Adrenal gland (tissue), 9 donors: ENCODE measurements at regions not wholly inside any gene's neighbourhood (a gene's known extent, or its start where the extent isn't known, plus 50 kb on each side); places are given as distances from the start of the nearest gene placed in this dataset.
"Not testable (repeated sequence)": the region's sequence is repeated elsewhere in the genome, so short reads cannot be mapped to it uniquely, and the experiment has no call there.

Experiments used
- DNase-seq, 7 donors: peaks; one replicate each; pipeline ENCODE4 v3.0.0-alpha.2; 2019 to 2020
- H3K27ac ChIP-seq, 5 donors: fragments of 200-600 bp; sonication (generic) in 4 of 5; 1 replicate in 3 of 5; 2 replicates in 2 of 5; pipeline versions ENCODE4 v1.5.1 to v1.8.0; 2016 to 2020; ENCODE audit warnings: mild to moderate bottlenecking in 1 of 5
- H3K27me3 ChIP-seq: fragments of 200-600 bp; 2 replicates; pipeline ENCODE4 v1.8.0; 2021
- H3K36me3 ChIP-seq, 2 donors: fragments of 200-600 bp; replicated peaks in 1 of 2; 1 replicate in 1 of 2; 2 replicates in 1 of 2; pipeline versions ENCODE4 v1.5.1 to v1.8.0; 2018 to 2022
- H3K4me1 ChIP-seq, 2 donors: fragments of 200-600 bp; replicated peaks in 1 of 2; 1 replicate in 1 of 2; 2 replicates in 1 of 2; pipeline versions ENCODE4 v1.5.1 to v1.8.0; 2018 to 2021
- H3K4me3 ChIP-seq, 4 donors: fragments of 200-600 bp; sonication (generic) in 3 of 4; one replicate each; pipeline ENCODE4 v1.5.1; 2016 to 2018
- H3K9me3 ChIP-seq, 3 donors: fragments of 200-600 bp; sonication (generic) in 1 of 3; replicated peaks in 1 of 3; 1 replicate in 2 of 3; 2 replicates in 1 of 3; pipeline versions ENCODE4 v1.5.1 to v1.8.0; 2016 to 2021
- WGBS, 4 donors: extraction: QIAGEN DNeasy Blood & Tissue Kit in 2 of 4; methylation state at CpG; one replicate each; pipeline versions ENCODE4 v1.1.5 to v1.1.7; 2013 to 2017; 5-methylcytosine and 5-hydroxymethylcytosine counted together
- intact Hi-C, 2 donors: fragments of 100-400 bp; cut with DNase I; formaldehyde crosslinking; loops; one replicate each; pipeline versions ENCODE4 v1.14.1 to v1.15.0; 2022 to 2023
- donor health status: healthy with polysubstance abuse.
- donor health status: Bipolar disorder and iron deficiency.
- donor health status: DM: yes; HTN: yes; CAD: no.
- donor health status: DM: no; HTN: no; CAD: no.
- donor health status: DM: no; HTN: no; CAD: no.

- H3K27me3 ChIP-seq, H3K36me3 ChIP-seq, DNase-seq, H3K4me1 ChIP-seq, H3K4me3 ChIP-seq, intact Hi-C loops, H3K9me3 ChIP-seq, H3K27ac ChIP-seq: not testable (repeated sequence)
- no CpG with 5 or more reads among the region's 4 CpGs for WGBS, 4 donors
These were observed 60.5 kb downstream of the GOLGA6L22 start for GRCh38 chr15:22519213-22519612.

DNA sequence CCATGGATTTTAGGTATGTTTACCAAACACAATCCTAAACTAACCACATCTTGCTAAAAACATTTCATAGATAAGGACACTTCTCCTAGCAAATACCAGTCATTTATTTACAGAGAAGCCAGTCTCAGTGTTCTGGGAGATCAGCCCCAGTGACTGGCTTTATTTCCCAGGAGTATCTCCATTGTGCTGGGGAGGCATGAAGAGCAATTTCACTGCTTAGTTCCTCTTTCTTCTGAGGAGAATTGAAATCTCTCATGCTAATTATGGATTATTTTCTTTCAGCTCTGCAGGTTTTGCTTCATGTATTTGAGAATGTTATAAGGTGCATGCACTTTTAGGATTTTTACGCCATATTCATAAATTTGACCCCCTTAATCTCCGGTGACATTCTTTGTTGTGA lies 67.8 kb downstream of the GOLGA6L22 start:
- H3K36me3 ChIP-seq, H3K9me3 ChIP-seq, intact Hi-C loops, H3K4me1 ChIP-seq, H3K27ac ChIP-seq, DNase-seq, H3K4me3 ChIP-seq, H3K27me3 ChIP-seq: not testable (repeated sequence)
- no CpG with 5 or more reads among the region's 2 CpGs for WGBS, 4 donors

GRCh38 chr15:22527016-22527415 lies 68.3 kb downstream of the GOLGA6L22 start:
- 57 to 88% (median 71%) methylated on average over 2 to 3 of the region's 4 CpGs for WGBS, 4 donors
- H3K4me3 ChIP-seq, intact Hi-C loops, H3K4me1 ChIP-seq, H3K36me3 ChIP-seq, H3K9me3 ChIP-seq, H3K27ac ChIP-seq, H3K27me3 ChIP-seq: not testable (repeated sequence)
- DNase-seq: peak in 1 of 7 donors; percentile 10

- H3K36me3 ChIP-seq, DNase-seq, H3K4me1 ChIP-seq, H3K4me3 ChIP-seq, H3K27me3 ChIP-seq, H3K27ac ChIP-seq, intact Hi-C loops, H3K9me3 ChIP-seq: not testable (repeated sequence)
- WGBS, 4 donors: no CpG with 5 or more reads among the region's 6 CpGs
These were observed 70.5 kb downstream of the GOLGA6L22 start for GRCh38 chr15:22529200-22529599.

DNA sequence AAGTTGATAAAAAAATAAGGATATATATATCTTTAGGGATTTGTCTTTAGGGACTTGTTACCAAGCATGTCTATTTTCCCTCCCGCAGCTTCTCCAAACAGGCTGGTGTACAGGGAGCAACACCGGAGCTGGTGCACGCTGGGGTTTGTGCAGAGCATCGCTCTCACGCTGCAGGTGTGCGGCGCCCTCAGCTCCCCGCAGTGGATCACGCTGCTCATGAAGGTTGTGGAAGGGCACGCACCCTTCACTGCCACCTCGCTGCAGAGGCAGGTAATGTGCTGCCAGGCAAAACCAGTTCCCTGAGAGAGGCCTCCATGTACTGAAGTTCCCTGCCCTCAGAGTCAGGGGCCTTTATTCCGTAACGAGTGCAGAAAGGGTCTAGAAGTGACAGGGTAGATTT lies 101.0 kb downstream of the GOLGA6L22 start:
- DNase-seq: not testable (repeated sequence)

DNA sequence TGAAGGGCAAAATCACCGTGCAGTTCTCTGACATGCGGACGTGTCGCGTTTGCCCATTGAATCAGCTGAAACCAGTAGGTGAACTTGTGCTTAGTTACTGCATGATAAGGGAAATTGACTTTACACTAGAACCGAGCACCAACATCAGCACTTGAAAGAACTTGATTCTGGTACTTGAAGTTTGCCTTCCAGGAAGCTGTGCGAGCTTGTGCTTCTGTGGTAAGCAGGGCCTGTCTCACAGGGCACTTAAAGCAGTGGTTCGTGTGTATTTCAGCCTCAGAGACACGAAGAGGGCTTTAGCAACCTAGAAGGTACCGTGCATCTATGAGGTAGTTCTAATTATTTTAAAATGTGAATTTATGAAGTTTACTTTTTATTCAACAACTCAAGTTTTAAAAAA lies 103.0 kb downstream of the GOLGA6L22 start:
- H3K27me3 ChIP-seq, H3K4me1 ChIP-seq, H3K9me3 ChIP-seq, intact Hi-C loops, DNase-seq, H3K4me3 ChIP-seq, H3K36me3 ChIP-seq, H3K27ac ChIP-seq: not testable (repeated sequence)
- WGBS, 4 donors: 100% methylated on average over 2 to 3 of the region's 10 CpGs; no CpG with 5 or more reads in 2 of the 4 donors

More for the DNA sequence above, 101.0 kb downstream of the GOLGA6L22 start:
- WGBS, 4 donors: 92 to 100% (median 96%) methylated on average over 2 to 11 of the region's 13 CpGs
- H3K4me1 ChIP-seq, H3K9me3 ChIP-seq, H3K4me3 ChIP-seq, H3K27me3 ChIP-seq, H3K27ac ChIP-seq, intact Hi-C loops, H3K36me3 ChIP-seq: not testable (repeated sequence)

- H3K4me3 ChIP-seq, H3K9me3 ChIP-seq, intact Hi-C loops, H3K36me3 ChIP-seq, DNase-seq, H3K4me1 ChIP-seq, H3K27ac ChIP-seq, H3K27me3 ChIP-seq: not testable (repeated sequence)
- WGBS, 4 donors: no CpG with 5 or more reads among the region's 7 CpGs
These were observed 107.8 kb downstream of the GOLGA6L22 start for GRCh38 chr15:22566510-22566909.

- H3K4me1 ChIP-seq, H3K36me3 ChIP-seq, H3K4me3 ChIP-seq, H3K27ac ChIP-seq, H3K9me3 ChIP-seq, intact Hi-C loops, DNase-seq, H3K27me3 ChIP-seq: not testable (repeated sequence)
- 37% methylated on average over 3 of the region's 11 CpGs; no CpG with 5 or more reads in 3 of the 4 donors for WGBS, 4 donors
These were observed 110.8 kb downstream of the GOLGA6L22 start for GRCh38 chr15:22569486-22569885.

GRCh38 chr15:22572152-22572735 lies 113.5 kb downstream of the GOLGA6L22 start:
- H3K27me3 ChIP-seq, DNase-seq, intact Hi-C loops, H3K27ac ChIP-seq, H3K9me3 ChIP-seq, H3K4me1 ChIP-seq, H3K36me3 ChIP-seq, H3K4me3 ChIP-seq: not testable (repeated sequence)
- 85 to 95% (median 88%) methylated on average over 2 to 3 of the region's 6 CpGs for WGBS, 4 donors

DNA sequence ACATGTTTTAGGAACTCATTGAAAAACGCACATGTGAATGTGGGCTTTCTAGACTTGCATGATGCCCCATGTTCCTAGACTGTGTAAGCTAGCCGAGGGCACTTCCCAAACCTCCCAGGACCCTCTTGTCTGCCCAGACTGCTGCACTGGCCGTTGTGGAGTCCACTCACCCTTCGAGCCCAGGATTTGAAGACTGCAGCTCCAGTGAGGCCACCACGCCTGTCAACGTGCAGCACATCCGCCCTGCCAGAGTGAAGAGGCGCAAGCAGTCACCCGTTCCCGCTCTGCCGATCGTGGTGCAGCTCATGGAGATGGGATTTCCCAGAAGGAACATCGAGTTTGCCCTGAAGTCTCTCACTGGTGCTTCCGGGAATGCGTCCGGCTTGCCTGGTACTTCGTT lies 114.1 kb downstream of the GOLGA6L22 start:
- H3K27me3 ChIP-seq, H3K4me3 ChIP-seq, H3K4me1 ChIP-seq, H3K27ac ChIP-seq, H3K36me3 ChIP-seq, H3K9me3 ChIP-seq, intact Hi-C loops: not testable (repeated sequence)
- DNase-seq: peak in 1 of 7 donors; percentile 3
- 96 to 98% (median 97%) methylated on average over 4 to 17 of the region's 17 CpGs for WGBS, 4 donors

- DNase-seq, H3K27ac ChIP-seq, H3K4me1 ChIP-seq, H3K36me3 ChIP-seq, H3K4me3 ChIP-seq, H3K27me3 ChIP-seq, intact Hi-C loops, H3K9me3 ChIP-seq: not testable (repeated sequence)
- 100% methylated on average over 1 of the region's 4 CpGs; no CpG with 5 or more reads in 2 of the 4 donors for WGBS, 4 donors
These were observed 119.1 kb downstream of the GOLGA6L22 start for GRCh38 chr15:22577828-22578227.

DNA sequence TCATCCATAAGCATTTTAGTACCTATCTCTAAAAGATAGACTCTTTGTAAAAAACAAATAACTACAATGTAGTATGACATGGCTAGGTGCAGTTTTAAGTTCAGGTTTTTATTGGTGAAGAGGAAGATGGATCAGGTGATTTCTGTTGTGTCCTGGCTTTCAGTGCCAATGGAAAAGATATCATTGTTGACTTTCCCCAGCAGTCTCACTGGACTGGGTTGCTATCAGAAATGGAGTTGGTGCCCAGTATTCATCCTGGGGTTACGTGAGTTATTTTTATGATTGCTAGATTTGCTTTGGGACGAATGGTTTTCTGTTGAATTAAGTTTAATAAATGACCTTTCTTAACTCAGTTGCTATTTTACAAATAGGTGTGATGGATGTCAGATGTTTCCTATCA lies 120.5 kb downstream of the GOLGA6L22 start:
- DNase-seq, H3K27me3 ChIP-seq, H3K27ac ChIP-seq, H3K9me3 ChIP-seq, H3K4me3 ChIP-seq, H3K36me3 ChIP-seq, intact Hi-C loops, H3K4me1 ChIP-seq: not testable (repeated sequence)
- WGBS, 4 donors: no CpG with 5 or more reads among the region's 2 CpGs
